ENCODE measurements at regions not wholly inside any gene's neighbourhood (a gene's known extent, or its start where the extent isn't known, plus 50 kb on each side); places are given as distances from the start of the nearest gene placed in this dataset.

DNA sequence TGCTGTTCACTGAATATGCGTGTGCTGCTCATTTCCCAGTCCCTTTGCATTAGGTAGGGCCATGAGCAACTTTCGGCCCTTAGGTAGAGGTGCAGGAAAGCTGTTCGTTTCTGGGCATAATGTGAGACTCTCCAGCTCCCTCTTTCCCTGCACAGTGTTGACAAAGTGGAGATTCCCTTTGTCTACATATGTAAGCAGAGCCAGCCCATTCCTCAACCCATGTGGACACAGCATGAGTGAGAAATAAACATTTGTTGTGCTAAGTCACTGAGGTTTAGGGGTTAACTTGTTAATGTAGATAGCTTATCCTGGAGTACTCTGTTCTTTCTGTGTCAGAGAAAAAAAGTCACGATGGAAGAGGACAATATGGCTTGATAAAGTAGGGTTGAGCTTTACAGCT lies 343.8 kb downstream of the PSAT1 start:
- TF ChIP-seq, protein P1, sequence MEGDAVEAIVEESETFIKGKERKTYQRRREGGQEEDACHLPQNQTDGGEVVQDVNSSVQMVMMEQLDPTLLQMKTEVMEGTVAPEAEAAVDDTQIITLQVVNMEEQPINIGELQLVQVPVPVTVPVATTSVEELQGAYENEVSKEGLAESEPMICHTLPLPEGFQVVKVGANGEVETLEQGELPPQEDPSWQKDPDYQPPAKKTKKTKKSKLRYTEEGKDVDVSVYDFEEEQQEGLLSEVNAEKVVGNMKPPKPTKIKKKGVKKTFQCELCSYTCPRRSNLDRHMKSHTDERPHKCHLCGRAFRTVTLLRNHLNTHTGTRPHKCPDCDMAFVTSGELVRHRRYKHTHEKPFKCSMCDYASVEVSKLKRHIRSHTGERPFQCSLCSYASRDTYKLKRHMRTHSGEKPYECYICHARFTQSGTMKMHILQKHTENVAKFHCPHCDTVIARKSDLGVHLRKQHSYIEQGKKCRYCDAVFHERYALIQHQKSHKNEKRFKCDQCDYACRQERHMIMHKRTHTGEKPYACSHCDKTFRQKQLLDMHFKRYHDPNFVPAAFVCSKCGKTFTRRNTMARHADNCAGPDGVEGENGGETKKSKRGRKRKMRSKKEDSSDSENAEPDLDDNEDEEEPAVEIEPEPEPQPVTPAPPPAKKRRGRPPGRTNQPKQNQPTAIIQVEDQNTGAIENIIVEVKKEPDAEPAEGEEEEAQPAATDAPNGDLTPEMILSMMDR (conservative IDR thresholded peaks at IDR 0.05 in 1 of 2, IDR thresholded peaks at IDR 0.05 in 1 of 2; ENCODE audit: extremely low read depth in 1 of 2, insufficient read depth in 1 of 2, low read depth in 1 of 2, low read length in 2 of 2) = no peak
- no peak for TF ChIP-seq EZH2 (IDR thresholded peaks at IDR 0.05; ENCODE audit: borderline replicate concordance, low read length)
